ENCODE measurements at regions not wholly inside any gene's neighbourhood (a gene's known extent, or its start where the extent isn't known, plus 50 kb on each side); places are given as distances from the start of the nearest gene placed in this dataset.

DNA sequence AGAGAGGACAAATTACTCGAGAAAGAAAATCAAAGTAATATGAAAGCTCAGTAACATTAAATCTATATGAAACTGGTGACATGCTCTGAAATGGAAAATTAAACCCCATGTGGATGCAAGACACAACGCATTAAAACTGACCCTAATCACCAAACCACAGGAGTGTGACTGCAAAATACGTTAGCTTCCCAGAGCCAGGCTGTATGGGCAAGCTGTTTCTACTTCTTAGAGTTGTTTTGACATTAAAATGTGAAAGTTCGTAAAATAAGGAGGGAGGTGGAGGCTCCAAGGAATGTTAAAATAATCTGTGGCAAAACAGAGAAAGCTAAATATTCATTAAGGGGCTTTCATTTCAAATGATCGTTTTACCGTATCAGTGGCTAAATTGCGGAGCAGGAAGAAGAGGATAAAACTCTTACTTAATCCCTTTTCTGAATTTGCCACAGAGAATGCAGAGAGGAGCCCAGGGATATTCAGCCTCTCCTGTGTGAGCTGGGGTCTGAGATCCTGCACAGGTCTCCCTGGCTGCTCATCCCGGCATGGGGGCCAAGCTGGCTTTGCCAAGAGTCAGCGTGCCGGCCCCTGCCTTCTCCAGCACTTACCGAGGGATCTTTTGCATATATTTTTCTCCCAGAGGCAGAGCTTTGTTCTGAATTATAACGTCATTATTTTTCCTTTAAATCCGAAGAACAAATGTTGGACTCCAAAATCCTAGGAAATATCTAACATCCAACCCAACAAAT is 239.8 kb upstream of the THBS1 start:
- TF ChIP-seq, protein P1, sequence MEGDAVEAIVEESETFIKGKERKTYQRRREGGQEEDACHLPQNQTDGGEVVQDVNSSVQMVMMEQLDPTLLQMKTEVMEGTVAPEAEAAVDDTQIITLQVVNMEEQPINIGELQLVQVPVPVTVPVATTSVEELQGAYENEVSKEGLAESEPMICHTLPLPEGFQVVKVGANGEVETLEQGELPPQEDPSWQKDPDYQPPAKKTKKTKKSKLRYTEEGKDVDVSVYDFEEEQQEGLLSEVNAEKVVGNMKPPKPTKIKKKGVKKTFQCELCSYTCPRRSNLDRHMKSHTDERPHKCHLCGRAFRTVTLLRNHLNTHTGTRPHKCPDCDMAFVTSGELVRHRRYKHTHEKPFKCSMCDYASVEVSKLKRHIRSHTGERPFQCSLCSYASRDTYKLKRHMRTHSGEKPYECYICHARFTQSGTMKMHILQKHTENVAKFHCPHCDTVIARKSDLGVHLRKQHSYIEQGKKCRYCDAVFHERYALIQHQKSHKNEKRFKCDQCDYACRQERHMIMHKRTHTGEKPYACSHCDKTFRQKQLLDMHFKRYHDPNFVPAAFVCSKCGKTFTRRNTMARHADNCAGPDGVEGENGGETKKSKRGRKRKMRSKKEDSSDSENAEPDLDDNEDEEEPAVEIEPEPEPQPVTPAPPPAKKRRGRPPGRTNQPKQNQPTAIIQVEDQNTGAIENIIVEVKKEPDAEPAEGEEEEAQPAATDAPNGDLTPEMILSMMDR (IDR thresholded peaks at IDR 0.05; ENCODE audit: insufficient read depth, low read depth, low read length, missing control alignments): no peak
- no peak overlapping the region for H3K4me3 ChIP-seq (ENCODE audit: low read depth, low read length)
- no peak for DNase-seq (ENCODE audit: low read depth)

DNA sequence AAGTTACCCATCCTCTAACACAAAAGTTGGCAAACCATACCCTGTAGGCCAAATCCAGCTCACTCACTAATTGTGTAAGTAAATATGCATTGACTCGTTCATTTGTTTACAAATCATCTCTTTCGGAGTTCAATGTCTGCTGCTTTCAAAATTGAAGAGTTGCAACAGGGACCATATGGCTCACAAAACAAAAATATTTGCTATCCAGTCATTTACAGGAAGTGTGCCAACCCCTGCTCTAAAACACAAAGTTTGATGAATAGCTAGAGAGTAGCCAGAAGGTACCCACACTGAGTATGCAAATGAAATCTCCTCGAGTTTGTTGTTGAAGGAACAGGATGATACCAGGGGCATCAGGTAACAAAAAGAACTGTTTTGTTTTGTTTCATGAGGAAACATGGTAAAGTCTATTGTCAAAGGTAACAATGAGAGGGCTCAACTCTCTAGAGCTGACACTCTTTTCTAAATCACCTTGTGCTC is 236.2 kb upstream of the THBS1 start:
- H3K4me3 ChIP-seq (ENCODE audit: low read depth, low read length): no peak overlapping the region
- no peak for DNase-seq (ENCODE audit: low read depth)
- TF ChIP-seq, protein P1 (IDR thresholded peaks at IDR 0.05; ENCODE audit: insufficient read depth, low read depth, low read length, missing control alignments): no peak

DNA sequence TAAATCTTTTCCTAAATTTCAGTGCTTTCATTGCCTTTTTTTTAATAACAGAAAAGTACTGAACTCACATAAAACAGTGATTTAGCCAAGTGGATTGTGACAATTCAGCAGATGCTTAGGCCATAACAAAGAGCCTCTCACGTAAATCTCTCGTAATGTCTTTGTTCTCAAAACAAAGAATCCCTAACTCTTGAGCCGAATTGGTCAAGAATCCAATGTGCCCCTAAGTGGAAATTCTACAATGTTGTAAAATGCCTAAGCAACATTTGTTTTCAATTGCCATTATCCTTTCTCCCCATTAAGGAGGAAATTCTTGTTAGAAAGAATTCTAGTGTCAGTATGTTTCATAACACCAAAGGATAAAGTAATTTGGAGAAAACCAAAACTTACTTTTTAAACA is 235.7 kb upstream of the THBS1 start:
- no peak for DNase-seq (ENCODE audit: low read depth)
- H3K4me3 ChIP-seq (ENCODE audit: low read depth, low read length): no peak overlapping the region
- TF ChIP-seq, protein P1 (IDR thresholded peaks at IDR 0.05; ENCODE audit: insufficient read depth, low read depth, low read length, missing control alignments): no peak

DNA sequence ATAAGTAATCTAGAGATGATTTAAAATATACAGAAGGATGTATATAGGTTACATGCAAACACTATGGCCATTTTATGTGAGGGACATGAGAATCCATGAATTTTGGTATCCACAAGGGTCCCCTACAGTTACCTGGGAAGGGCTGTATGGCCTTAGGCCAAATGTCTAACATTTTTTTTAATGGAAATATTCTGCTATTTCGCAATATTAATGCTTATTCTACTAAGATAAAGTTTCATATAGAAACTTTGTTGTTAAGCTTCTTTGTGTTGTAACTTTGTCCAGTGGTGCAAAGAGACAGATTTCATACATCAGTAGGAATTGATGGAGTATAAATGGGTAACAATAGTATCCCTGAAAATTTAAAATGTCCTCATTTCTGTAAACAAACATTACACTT is 233.4 kb upstream of the THBS1 start:
- TF ChIP-seq, protein P1 (IDR thresholded peaks at IDR 0.05; ENCODE audit: insufficient read depth, low read depth, low read length, missing control alignments): no peak

DNA sequence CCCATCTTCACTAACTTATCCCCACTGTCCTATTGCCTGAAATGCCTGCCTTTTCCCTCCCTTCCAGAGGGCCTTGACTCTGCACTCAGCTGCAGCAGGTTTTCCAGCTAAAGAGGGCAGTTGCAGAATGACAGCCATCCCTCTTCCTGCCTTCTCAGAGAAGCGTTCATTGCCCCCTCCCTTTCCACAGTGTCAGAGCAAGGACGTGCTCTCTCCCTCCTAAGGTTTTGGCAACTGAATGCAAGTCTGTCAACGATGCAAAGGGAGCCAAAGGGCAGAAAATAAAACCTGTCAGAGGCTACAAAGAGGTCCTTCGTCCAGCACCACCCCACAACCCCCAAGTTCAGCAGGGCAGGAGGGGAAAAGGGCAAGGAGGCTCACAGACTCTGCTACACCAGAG is 230.1 kb upstream of the THBS1 start:
- TF ChIP-seq, protein P1 (IDR thresholded peaks at IDR 0.05; ENCODE audit: insufficient read depth, low read depth, low read length, missing control alignments): no peak
- no peak for DNase-seq (ENCODE audit: low read depth)

More for the DNA sequence above, 233.4 kb upstream of the THBS1 start:
- no peak for DNase-seq (ENCODE audit: low read depth)
- H3K4me3 ChIP-seq (ENCODE audit: low read depth, low read length): no peak overlapping the region

DNA sequence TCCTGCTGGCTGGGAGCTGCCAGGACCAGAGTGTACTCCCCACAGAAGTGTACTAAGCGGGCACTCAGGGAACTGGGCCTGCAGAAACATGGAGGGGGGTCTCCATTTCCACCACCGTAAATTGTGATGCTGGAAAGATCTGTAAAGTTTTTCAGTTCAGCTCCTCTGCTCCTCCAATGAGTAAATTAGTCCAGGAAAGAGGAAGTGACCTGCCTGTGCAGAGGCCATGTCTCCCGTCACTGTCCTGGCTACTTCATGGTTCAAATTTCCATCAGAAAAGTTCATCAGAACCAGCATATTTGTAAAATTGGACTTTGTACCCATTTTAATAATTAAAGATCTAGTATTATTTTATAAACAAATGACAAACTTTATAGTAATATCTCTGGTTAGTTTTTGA is 226.7 kb upstream of the THBS1 start:
- H3K4me3 ChIP-seq (ENCODE audit: low read depth, low read length): no peak overlapping the region
- TF ChIP-seq, protein P1 (IDR thresholded peaks at IDR 0.05; ENCODE audit: insufficient read depth, low read depth, low read length, missing control alignments): no peak
- no peak for DNase-seq (ENCODE audit: low read depth)

More for the DNA sequence above, 230.1 kb upstream of the THBS1 start:
- H3K4me3 ChIP-seq (ENCODE audit: low read depth, low read length): no peak overlapping the region

Data from GM12865 (cell line).